Keratinocyte (primary cell): ENCODE measurements at regions not wholly inside any gene's neighbourhood (a gene's known extent, or its start where the extent isn't known, plus 50 kb on each side); places are given as distances from the start of the nearest gene placed in this dataset.

Source experiments
- DNase-seq: peaks from one replicate; pipeline ENCODE4 v3.0.0-alpha.2; 2011; ENCODE audit warnings: low read depth, missing footprints, low spot score
- FAIRE-seq: peaks from 2 replicates; lab custom pipeline; 2011; peaks lifted over from hg19 to GRCh38; lab: Jason Lieb, UNC
- H2AFZ ChIP-seq: 2 replicates; pipeline ENCODE4 v1.6.0; 2012; ENCODE audit warnings: low read length, control low read depth, inconsistent platforms; ENCODE audit not compliant: control insufficient read depth
- H3K27ac ChIP-seq: 2 replicates; pipeline ENCODE4 v1.5.1; 2011; ENCODE audit warnings: low read length; ENCODE audit not compliant: control insufficient read depth, insufficient read depth
- H3K27me3 ChIP-seq: 3 replicates; pipeline ENCODE4 v1.6.0; 2011; ENCODE audit warnings: low read length; ENCODE audit not compliant: control insufficient read depth, insufficient read depth; ENCODE audit errors: extremely low read depth
- H3K36me3 ChIP-seq, 2 experiments: 2 replicates in 1 of 2; 3 replicates in 1 of 2; pipeline ENCODE4 v1.5.1; 2011; ENCODE audit warnings: low read length in 2 of 2, mild to moderate bottlenecking in 1 of 2; ENCODE audit not compliant: control insufficient read depth in 2 of 2, insufficient read depth in 2 of 2; ENCODE audit errors: extremely low read depth in 1 of 2
- H3K4me1 ChIP-seq: 3 replicates; pipeline ENCODE4 v1.5.1; 2011; ENCODE audit warnings: low read length; ENCODE audit not compliant: control insufficient read depth, insufficient read depth; ENCODE audit errors: extremely low read depth
- H3K4me2 ChIP-seq: 3 replicates; pipeline ENCODE4 v1.6.0; 2011; ENCODE audit warnings: low read depth, low read length; ENCODE audit not compliant: control insufficient read depth, insufficient read depth; ENCODE audit errors: extremely low read depth
- H3K4me3 ChIP-seq, 3 experiments: fragments of 200-600 bp in 1 of 3; sonication (generic) in 1 of 3; 2 replicates in 2 of 3; 3 replicates in 1 of 3; pipeline ENCODE4 v1.5.1; 2011 to 2016; ENCODE audit warnings: low read length in 3 of 3, mild to moderate bottlenecking in 3 of 3, control low read depth in 2 of 3, inconsistent platforms in 1 of 3, low read depth in 1 of 3, mixed read lengths in 1 of 3, mixed run types in 1 of 3, moderate library complexity in 1 of 3; ENCODE audit not compliant: control insufficient read depth in 2 of 3, insufficient read depth in 2 of 3; ENCODE audit errors: extremely low read depth in 1 of 3
- H3K79me2 ChIP-seq: 2 replicates; pipeline ENCODE4 v1.6.0; 2012; ENCODE audit warnings: low read length; ENCODE audit not compliant: control insufficient read depth, insufficient read depth
- H3K9ac ChIP-seq: 3 replicates; pipeline ENCODE4 v1.6.0; 2011; ENCODE audit warnings: low read length; ENCODE audit not compliant: control insufficient read depth, insufficient read depth; ENCODE audit errors: extremely low read depth
- H3K9me1 ChIP-seq: 3 replicates; pipeline ENCODE4 v1.6.0; 2011; ENCODE audit warnings: low read length; ENCODE audit not compliant: control insufficient read depth, insufficient read depth; ENCODE audit errors: extremely low read depth
- H3K9me3 ChIP-seq: 2 replicates; pipeline ENCODE4 v1.5.1; 2012; ENCODE audit warnings: low read depth, low read length; ENCODE audit not compliant: control insufficient read depth
- H4K20me1 ChIP-seq: 3 replicates; pipeline ENCODE4 v1.6.0; 2011; ENCODE audit warnings: low read length; ENCODE audit not compliant: control insufficient read depth, insufficient read depth; ENCODE audit errors: extremely low read depth
- CTCF ChIP-seq, 3 experiments: IDR thresholded peaks in 1 of 3; conservative IDR thresholded peaks in 1 of 3; optimal IDR thresholded peaks in 1 of 3; 2 replicates in 2 of 3; 3 replicates in 1 of 3; pipeline versions ENCODE3 to v1.5.1; 2011; ENCODE audit warnings: low read length in 3 of 3, mild to moderate bottlenecking in 3 of 3, moderate library complexity in 2 of 3, control low read depth in 1 of 3, inconsistent platforms in 1 of 3; ENCODE audit not compliant: insufficient read depth in 2 of 3; ENCODE audit errors: extremely low read depth in 1 of 3
- EZH2 ChIP-seq: IDR thresholded peaks from one replicate; pipeline ENCODE4 v1.6.1; 2012; ENCODE audit warnings: inconsistent platforms, mild to moderate bottlenecking, low read length, moderate library complexity
- dilution Hi-C: fragments of 300-500 bp; cut with MboI; formaldehyde crosslinking; loops from one replicate; pipeline ENCODE4 v1.7.0; 2020; ENCODE audit warnings: low sequenced_read_pairs; ENCODE audit not compliant: extremely low pct_ligation_motif_present

- Histone ChIP-seq H3K9ac (no peak overlapping the region), H3K36me3 (no peaks in the 10 kb centered on the region), H2AFZ (no peak overlapping the region), H3K9me3 (no peaks in the 10 kb centered on the region), H3K4me2 (no peak overlapping the region), H3K27ac (no peak overlapping the region), H3K4me3 (no peak overlapping the region), H3K4me1 (no peaks in the 10 kb centered on the region), H3K79me2 (no peaks in the 10 kb centered on the region), H3K27me3 (peaks cover 2% of the 10 kb centered on the region), H4K20me1 (no peaks in the 10 kb centered on the region), H3K9me1 (no peaks in the 10 kb centered on the region)
- FAIRE-seq: no peak
- no peak for DNase-seq
- dilution Hi-C loops: no loop called here
- TF ChIP-seq CTCF (optimal IDR thresholded peaks at IDR 0.05 in 1 of 3, IDR thresholded peaks at IDR 0.05 in 1 of 3, conservative IDR thresholded peaks at IDR 0.05 in 1 of 3; ENCODE audit: extremely low read depth in 1 of 3, insufficient read depth in 2 of 3, low read length in 3 of 3): no peak
- TF ChIP-seq EZH2: no peak
Observed at GRCh38 chr21:31597683-31598082, 61.8 kb upstream of the SOD1 start.

GRCh38 chr21:31596055-31596454, 63.4 kb upstream of the SOD1 start:
- H3K4me2 ChIP-seq: no peak overlapping the region
- no peaks in the 10 kb centered on the region for H3K4me1 ChIP-seq
- H3K9me3 ChIP-seq: no peaks in the 10 kb centered on the region
- FAIRE-seq (no peak), DNase-seq (no peak)
- peaks cover 2% of the 10 kb centered on the region for H3K27me3 ChIP-seq
- H3K9me1 ChIP-seq: no peaks in the 10 kb centered on the region
- H3K36me3 ChIP-seq: no peaks in the 10 kb centered on the region
- no peaks in the 10 kb centered on the region for H4K20me1 ChIP-seq
- no peak overlapping the region for H2AFZ ChIP-seq
- H3K79me2 ChIP-seq: no peaks in the 10 kb centered on the region
- H3K4me3 ChIP-seq: no peak overlapping the region
- no peak overlapping the region for H3K27ac ChIP-seq
- dilution Hi-C loops: no loop called here
- no peak for TF ChIP-seq CTCF (optimal IDR thresholded peaks at IDR 0.05 in 1 of 3, IDR thresholded peaks at IDR 0.05 in 1 of 3, conservative IDR thresholded peaks at IDR 0.05 in 1 of 3; ENCODE audit: extremely low read depth in 1 of 3, insufficient read depth in 2 of 3, low read length in 3 of 3)
- no peak overlapping the region for H3K9ac ChIP-seq
